ENCODE measurements at regions not wholly inside any gene's neighbourhood (a gene's known extent, or its start where the extent isn't known, plus 50 kb on each side); places are given as distances from the start of the nearest gene placed in this dataset.

DNA sequence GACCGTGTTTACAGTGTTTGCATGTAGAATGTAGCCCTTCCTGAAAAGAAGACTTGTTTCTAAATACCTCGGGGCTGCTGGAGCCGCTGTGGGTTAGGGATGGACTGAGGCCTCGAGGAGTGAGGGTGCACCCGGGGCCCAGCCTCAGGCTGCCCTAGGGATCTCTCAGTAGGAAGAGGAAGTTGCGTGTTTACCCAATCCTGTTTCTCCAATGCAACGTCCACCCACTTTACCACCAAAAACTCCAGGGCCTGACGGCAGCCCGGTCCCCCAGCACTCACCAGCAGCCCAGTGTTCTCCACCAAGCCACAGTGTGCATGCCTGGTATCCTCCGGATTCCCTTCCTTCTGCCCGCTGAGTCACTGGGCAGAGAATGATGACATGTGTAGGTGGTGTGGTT lies 255.8 kb downstream of the GLI2 start:
- H3K27me3 ChIP-seq, result no peaks in the 10 kb centered on the region
- no peaks in the 10 kb centered on the region for H3K4me1 ChIP-seq
- no peak overlapping the region for H3K4me3 ChIP-seq
- TF ChIP-seq POLR2A (IDR thresholded peaks at IDR 0.05) (no peak), EP300 (IDR thresholded peaks at IDR 0.05) (no peak), POLR2AphosphoS5 (IDR thresholded peaks at IDR 0.05) (no peak)
- TF ChIP-seq, protein P1, sequence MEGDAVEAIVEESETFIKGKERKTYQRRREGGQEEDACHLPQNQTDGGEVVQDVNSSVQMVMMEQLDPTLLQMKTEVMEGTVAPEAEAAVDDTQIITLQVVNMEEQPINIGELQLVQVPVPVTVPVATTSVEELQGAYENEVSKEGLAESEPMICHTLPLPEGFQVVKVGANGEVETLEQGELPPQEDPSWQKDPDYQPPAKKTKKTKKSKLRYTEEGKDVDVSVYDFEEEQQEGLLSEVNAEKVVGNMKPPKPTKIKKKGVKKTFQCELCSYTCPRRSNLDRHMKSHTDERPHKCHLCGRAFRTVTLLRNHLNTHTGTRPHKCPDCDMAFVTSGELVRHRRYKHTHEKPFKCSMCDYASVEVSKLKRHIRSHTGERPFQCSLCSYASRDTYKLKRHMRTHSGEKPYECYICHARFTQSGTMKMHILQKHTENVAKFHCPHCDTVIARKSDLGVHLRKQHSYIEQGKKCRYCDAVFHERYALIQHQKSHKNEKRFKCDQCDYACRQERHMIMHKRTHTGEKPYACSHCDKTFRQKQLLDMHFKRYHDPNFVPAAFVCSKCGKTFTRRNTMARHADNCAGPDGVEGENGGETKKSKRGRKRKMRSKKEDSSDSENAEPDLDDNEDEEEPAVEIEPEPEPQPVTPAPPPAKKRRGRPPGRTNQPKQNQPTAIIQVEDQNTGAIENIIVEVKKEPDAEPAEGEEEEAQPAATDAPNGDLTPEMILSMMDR (IDR thresholded peaks at IDR 0.05), result no peak
- intact Hi-C loops (cut with DNase I; ENCODE audit: low total_unique reads), result no loop called here
- no peaks in the 10 kb centered on the region for H3K9me3 ChIP-seq
- WGBS, 5 donors, result 73 to 85% (median 83%) methylated on average over 11 of the region's 11 CpGs
- no peak overlapping the region for H3K27ac ChIP-seq
- H3K36me3 ChIP-seq, result peaks cover 0 to 43% (median 32%) of the 10 kb centered on the region in 4 donors
- DNase-seq, result peak in 1 of 2 donors; percentile 11

DNA sequence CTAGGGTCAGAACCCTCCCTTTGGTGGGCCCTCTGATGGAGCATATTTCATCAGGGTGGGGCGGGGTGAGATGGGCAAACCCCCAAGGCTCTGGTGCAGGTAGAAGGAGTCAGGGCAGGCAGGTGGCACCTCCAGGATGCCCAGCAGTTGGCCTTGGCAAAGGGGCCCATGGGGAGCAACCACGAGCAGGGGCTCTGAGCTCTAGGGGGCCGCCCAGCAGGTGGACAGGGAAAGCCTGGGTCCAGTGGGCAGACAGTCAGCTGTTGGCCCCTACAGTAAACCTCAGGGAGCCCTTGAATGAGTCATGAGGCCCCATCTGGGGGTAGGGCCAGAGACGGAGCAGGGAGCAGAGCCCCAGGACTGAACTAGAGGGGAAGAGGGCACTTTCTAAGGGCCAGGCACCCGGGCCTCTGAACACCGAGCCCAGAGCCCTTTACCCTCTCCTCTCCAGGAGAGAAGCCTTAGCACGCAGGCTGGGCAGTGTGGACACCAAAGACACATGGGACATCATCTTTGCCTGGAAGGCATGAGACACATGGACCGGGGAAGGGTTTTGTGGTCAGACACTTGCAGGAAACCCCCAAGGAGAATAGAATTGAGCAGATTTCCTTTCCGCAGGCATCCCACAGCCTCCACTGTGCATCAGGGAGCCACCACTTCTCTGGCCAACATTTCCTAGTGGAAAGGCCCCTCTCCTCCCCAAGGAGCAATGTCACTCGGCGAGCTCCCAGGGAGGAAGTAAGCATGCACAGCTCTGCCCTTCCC lies 257.3 kb downstream of the GLI2 start:
- H3K4me3 ChIP-seq, result no peak overlapping the region
- H3K4me1 ChIP-seq, result no peaks in the 10 kb centered on the region
- no peaks in the 10 kb centered on the region for H3K27me3 ChIP-seq
- intact Hi-C loops (cut with DNase I; ENCODE audit: low total_unique reads), result no loop called here
- H3K9me3 ChIP-seq, result no peaks in the 10 kb centered on the region
- no peak overlapping the region for H3K27ac ChIP-seq
- peaks cover 0 to 28% (median 18%) of the 10 kb centered on the region in 4 donors for H3K36me3 ChIP-seq
- no peak for DNase-seq
- TF ChIP-seq, protein P1 (IDR thresholded peaks at IDR 0.05), result no peak
- TF ChIP-seq POLR2A (IDR thresholded peaks at IDR 0.05), result no peak
- TF ChIP-seq EP300 (IDR thresholded peaks at IDR 0.05), result no peak
- TF ChIP-seq POLR2AphosphoS5 (IDR thresholded peaks at IDR 0.05), result no peak
- WGBS, 5 donors, result 84 to 92% (median 91%) methylated on average over 9 to 11 of the region's 11 CpGs

DNA sequence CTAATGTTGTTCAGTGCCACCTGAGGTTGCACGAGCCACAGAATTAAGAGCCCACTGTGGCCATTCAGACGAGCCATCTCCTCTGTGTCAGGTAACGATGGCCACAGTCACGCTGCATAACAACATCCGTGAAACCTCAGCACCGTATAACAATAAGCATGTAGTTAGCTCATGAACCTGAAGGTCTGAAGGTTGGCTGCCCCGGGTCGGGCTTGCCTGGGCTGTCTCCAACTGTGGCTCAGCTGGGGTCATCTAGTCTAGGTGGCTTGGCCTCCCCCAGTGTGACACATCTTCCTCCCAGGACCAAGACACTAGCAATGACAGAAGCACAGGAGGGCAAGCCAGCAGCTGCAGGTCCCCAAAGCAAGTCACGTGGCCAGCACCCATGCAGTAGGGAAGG lies 258.0 kb downstream of the GLI2 start:
- 72 to 86% (median 83%) methylated on average over 9 of the region's 9 CpGs for WGBS, 5 donors
- Histone ChIP-seq H3K27ac (no peak overlapping the region), H3K9me3 (no peaks in the 10 kb centered on the region), H3K4me1 (no peaks in the 10 kb centered on the region), H3K4me3 (no peak overlapping the region), H3K36me3 (peaks cover 0 to 23% (median 14%) of the 10 kb centered on the region in 4 donors), H3K27me3 (no peaks in the 10 kb centered on the region)
- TF ChIP-seq, protein P1 (IDR thresholded peaks at IDR 0.05), result no peak
- TF ChIP-seq EP300 (IDR thresholded peaks at IDR 0.05) (no peak), POLR2A (IDR thresholded peaks at IDR 0.05) (no peak), POLR2AphosphoS5 (IDR thresholded peaks at IDR 0.05) (no peak)
- no peak for DNase-seq
- intact Hi-C loops (cut with DNase I; ENCODE audit: low total_unique reads), result no loop called here

DNA sequence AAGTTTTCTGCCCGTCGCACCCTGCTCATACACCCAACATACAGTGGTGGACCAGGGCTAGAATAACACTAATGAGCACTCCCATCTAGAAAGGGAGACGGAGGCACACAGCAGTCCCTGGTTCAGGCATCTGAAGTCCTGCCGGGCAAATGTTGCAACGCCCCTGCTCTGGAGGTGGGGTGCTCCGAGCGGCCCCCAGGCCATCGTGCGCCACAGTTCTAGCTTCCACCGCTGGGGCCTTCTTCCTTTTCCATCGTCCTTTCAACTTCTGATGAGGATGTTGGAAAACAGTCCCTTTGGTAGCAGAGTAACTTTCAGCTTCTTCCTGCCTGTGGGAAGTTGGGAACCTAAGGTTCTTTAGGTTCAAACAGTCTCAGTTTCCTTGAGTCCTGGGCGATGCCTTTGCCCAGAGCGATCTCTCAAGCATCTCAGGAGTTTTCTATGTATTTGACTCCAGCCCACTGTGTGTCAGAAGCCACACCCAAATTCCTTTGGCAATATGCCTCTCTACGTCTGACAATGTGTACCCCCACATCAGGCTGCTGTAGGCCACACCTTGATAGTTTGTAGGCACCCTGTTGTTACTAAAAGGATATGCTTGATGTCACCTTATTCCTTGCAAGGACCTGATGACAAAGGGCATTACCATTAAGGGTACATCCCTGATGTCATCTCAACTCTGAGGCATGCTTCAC lies 258.8 kb downstream of the GLI2 start:
- Histone ChIP-seq H3K36me3 (peaks cover 0 to 15% (median 7%) of the 10 kb centered on the region in 4 donors), H3K27ac (no peak overlapping the region), H3K4me3 (no peak overlapping the region), H3K27me3 (no peaks in the 10 kb centered on the region), H3K9me3 (no peaks in the 10 kb centered on the region), H3K4me1 (no peaks in the 10 kb centered on the region)
- peak in 1 of 2 donors; percentile 52 for DNase-seq
- 88 to 93% (median 89%) methylated on average over 14 of the region's 14 CpGs for WGBS, 5 donors
- intact Hi-C loops (cut with DNase I; ENCODE audit: low total_unique reads), result no loop called here
- TF ChIP-seq, protein P1 (IDR thresholded peaks at IDR 0.05), result no peak
- TF ChIP-seq POLR2AphosphoS5 (IDR thresholded peaks at IDR 0.05) (no peak), POLR2A (IDR thresholded peaks at IDR 0.05) (no peak), EP300 (IDR thresholded peaks at IDR 0.05) (no peak)

All from stomach (tissue), 8 donors.